Osteocyte (in vitro differentiated cells): ENCODE measurements at regions not wholly inside any gene's neighbourhood (a gene's known extent, or its start where the extent isn't known, plus 50 kb on each side); places are given as distances from the start of the nearest gene placed in this dataset.

Experiments
- DNase-seq: peaks from one replicate; pipeline ENCODE4 v3.0.0; 2021; ENCODE audit warnings: mixed read lengths; ENCODE audit not compliant: unreplicated experiment; ENCODE audit errors: extremely low spot score
- H3K27ac Mint-ChIP-seq: one replicate; pipeline ENCODE4 v1.8.0; 2021; ENCODE audit warnings: mild to moderate bottlenecking, mixed read lengths; ENCODE audit not compliant: unreplicated experiment
- H3K27me3 Mint-ChIP-seq: one replicate; pipeline ENCODE4 v1.8.0; 2021; ENCODE audit warnings: mixed read lengths; ENCODE audit not compliant: unreplicated experiment
- H3K36me3 Mint-ChIP-seq: one replicate; pipeline ENCODE4 v1.8.0; 2021; ENCODE audit warnings: mixed read lengths; ENCODE audit not compliant: unreplicated experiment
- H3K4me1 Mint-ChIP-seq: one replicate; pipeline ENCODE4 v1.8.0; 2021; ENCODE audit warnings: mixed read lengths; ENCODE audit not compliant: unreplicated experiment
- H3K4me3 Mint-ChIP-seq: one replicate; pipeline ENCODE4 v1.8.0; 2021; ENCODE audit warnings: mild to moderate bottlenecking, moderate library complexity, mixed read lengths; ENCODE audit not compliant: unreplicated experiment
- H3K9me3 Mint-ChIP-seq: one replicate; pipeline ENCODE4 v1.8.0; 2021; ENCODE audit warnings: mixed read lengths; ENCODE audit not compliant: unreplicated experiment
- TF ChIP-seq, protein P1 (sequence below): fragments of 200-600 bp; sonication (generic); IDR thresholded peaks from 2 replicates; pipeline ENCODE4 v1.5.0; 2021; ENCODE audit warnings: antibody characterized with exemption, mild to moderate bottlenecking, moderate library complexity

- Mint-ChIP-seq H3K27ac (no peak overlapping the region), H3K4me3 (no peak overlapping the region), H3K27me3 (no peaks in the 10 kb centered on the region), H3K36me3 (no peaks in the 10 kb centered on the region), H3K9me3 (no peaks in the 10 kb centered on the region), H3K4me1 (peaks cover 14% of the 10 kb centered on the region)
- TF ChIP-seq, protein P1, sequence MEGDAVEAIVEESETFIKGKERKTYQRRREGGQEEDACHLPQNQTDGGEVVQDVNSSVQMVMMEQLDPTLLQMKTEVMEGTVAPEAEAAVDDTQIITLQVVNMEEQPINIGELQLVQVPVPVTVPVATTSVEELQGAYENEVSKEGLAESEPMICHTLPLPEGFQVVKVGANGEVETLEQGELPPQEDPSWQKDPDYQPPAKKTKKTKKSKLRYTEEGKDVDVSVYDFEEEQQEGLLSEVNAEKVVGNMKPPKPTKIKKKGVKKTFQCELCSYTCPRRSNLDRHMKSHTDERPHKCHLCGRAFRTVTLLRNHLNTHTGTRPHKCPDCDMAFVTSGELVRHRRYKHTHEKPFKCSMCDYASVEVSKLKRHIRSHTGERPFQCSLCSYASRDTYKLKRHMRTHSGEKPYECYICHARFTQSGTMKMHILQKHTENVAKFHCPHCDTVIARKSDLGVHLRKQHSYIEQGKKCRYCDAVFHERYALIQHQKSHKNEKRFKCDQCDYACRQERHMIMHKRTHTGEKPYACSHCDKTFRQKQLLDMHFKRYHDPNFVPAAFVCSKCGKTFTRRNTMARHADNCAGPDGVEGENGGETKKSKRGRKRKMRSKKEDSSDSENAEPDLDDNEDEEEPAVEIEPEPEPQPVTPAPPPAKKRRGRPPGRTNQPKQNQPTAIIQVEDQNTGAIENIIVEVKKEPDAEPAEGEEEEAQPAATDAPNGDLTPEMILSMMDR = no peak
- no peak for DNase-seq
These were observed 165.1 kb upstream of the NDUFV2 start for GRCh38 chr18:8937160-8938094.

DNA sequence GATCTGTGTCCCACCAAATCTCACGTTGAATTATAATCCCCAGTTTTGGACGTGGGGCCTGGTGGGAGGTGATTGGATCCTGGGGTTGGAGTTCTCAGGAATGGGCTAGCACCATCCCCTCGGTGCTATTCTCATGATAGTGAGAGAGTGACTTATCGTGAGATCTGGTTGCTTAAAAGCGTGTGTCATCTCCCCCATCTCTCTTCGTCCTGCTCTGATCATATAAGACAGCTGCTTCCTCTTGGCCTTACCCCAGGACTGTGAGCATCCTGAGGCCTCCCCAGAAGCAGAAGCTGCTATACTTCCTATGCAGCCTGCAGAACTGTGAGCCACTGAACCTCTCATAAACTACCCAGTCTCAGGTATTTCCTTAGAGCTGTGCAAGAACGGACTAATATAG lies 163.7 kb upstream of the NDUFV2 start:
- no peak for DNase-seq
- H3K4me1 Mint-ChIP-seq = peaks cover 24% of the 10 kb centered on the region
- TF ChIP-seq, protein P1 = no peak
- no peak overlapping the region for H3K4me3 Mint-ChIP-seq
- H3K36me3 Mint-ChIP-seq = no peaks in the 10 kb centered on the region
- no peak overlapping the region for H3K27ac Mint-ChIP-seq
- no peaks in the 10 kb centered on the region for H3K9me3 Mint-ChIP-seq
- no peaks in the 10 kb centered on the region for H3K27me3 Mint-ChIP-seq

- Mint-ChIP-seq H3K27ac (peak overlapping the region; percentile 38), H3K9me3 (peaks cover 5% of the 10 kb centered on the region)
- DNase-seq = no peak
These were observed 160.2 kb upstream of the NDUFV2 start for GRCh38 chr18:8942021-8942908.

GRCh38 chr18:8942909-8943545 lies 159.5 kb upstream of the NDUFV2 start:
- TF ChIP-seq, protein P1 = no peak
- Mint-ChIP-seq H3K27me3 (no peaks in the 10 kb centered on the region), H3K36me3 (peaks cover 4% of the 10 kb centered on the region), H3K4me3 (no peak overlapping the region), H3K4me1 (peaks cover 52% of the 10 kb centered on the region), H3K9me3 (peaks cover 5% of the 10 kb centered on the region), H3K27ac (peak overlapping the region; percentile 48)
- no peak for DNase-seq

More at GRCh38 chr18:8942021-8942908, 160.2 kb upstream of the NDUFV2 start:
- H3K36me3 Mint-ChIP-seq = peaks cover 4% of the 10 kb centered on the region
- peaks cover 46% of the 10 kb centered on the region for H3K4me1 Mint-ChIP-seq
- no peaks in the 10 kb centered on the region for H3K27me3 Mint-ChIP-seq
- TF ChIP-seq, protein P1 = no peak
- no peak overlapping the region for H3K4me3 Mint-ChIP-seq
